GM23248 (cell line): ENCODE measurements at regions not wholly inside any gene's neighbourhood (a gene's known extent, or its start where the extent isn't known, plus 50 kb on each side); places are given as distances from the start of the nearest gene placed in this dataset.

Experiments used
- DNase-seq: peaks from one replicate; pipeline ENCODE4 v3.0.0-alpha.2; 2015
- H2AFZ ChIP-seq: fragments of 200-600 bp; sonication (generic); 2 replicates; pipeline ENCODE4 v1.6.1; 2016; ENCODE audit warnings: antibody characterized with exemption
- H3F3A ChIP-seq: fragments of 200-600 bp; sonication (generic); 2 replicates; pipeline ENCODE4 v1.6.1; 2016; ENCODE audit warnings: mild to moderate bottlenecking, antibody characterized with exemption, mixed run types; ENCODE audit not compliant: insufficient read depth
- H3K27ac ChIP-seq: fragments of 200-600 bp; sonication (generic); 2 replicates; pipeline ENCODE4 v1.5.1; 2016; ENCODE audit warnings: mild to moderate bottlenecking
- H3K27me3 ChIP-seq: fragments of 200-600 bp; sonication (generic); replicated peaks from 2 replicates; pipeline ENCODE4 v1.6.1; 2016; ENCODE audit warnings: mild to moderate bottlenecking; ENCODE audit not compliant: insufficient read depth
- H3K36me3 ChIP-seq: fragments of 200-600 bp; sonication (generic); 2 replicates; pipeline ENCODE4 v1.6.1; 2016; ENCODE audit warnings: low read depth, mild to moderate bottlenecking
- H3K4me1 ChIP-seq: fragments of 200-600 bp; sonication (generic); 2 replicates; pipeline ENCODE4 v1.6.1; 2016; ENCODE audit warnings: mild to moderate bottlenecking; ENCODE audit not compliant: insufficient read depth
- H3K4me2 ChIP-seq: fragments of 200-600 bp; sonication (generic); one replicate; pipeline ENCODE4 v1.6.1; 2016; ENCODE audit warnings: mild to moderate bottlenecking; ENCODE audit not compliant: unreplicated experiment
- H3K4me3 ChIP-seq: fragments of 200-600 bp; sonication (generic); 2 replicates; pipeline ENCODE4 v1.5.1; 2016; ENCODE audit warnings: mild to moderate bottlenecking
- H3K79me2 ChIP-seq: fragments of 200-600 bp; sonication (generic); 2 replicates; pipeline ENCODE4 v1.6.1; 2016; ENCODE audit warnings: mild to moderate bottlenecking; ENCODE audit not compliant: insufficient read depth
- H3K9ac ChIP-seq: fragments of 200-600 bp; sonication (generic); 2 replicates; pipeline ENCODE4 v1.6.1; 2016; ENCODE audit warnings: mild to moderate bottlenecking
- H3K9me2 ChIP-seq: fragments of 200-600 bp; sonication (generic); 2 replicates; pipeline ENCODE4 v1.6.1; 2016; ENCODE audit warnings: mixed run types, mild to moderate bottlenecking, moderate library complexity; ENCODE audit not compliant: insufficient read depth
- H3K9me3 ChIP-seq: fragments of 200-600 bp; sonication (generic); one replicate; pipeline ENCODE4 v1.6.1; 2017; ENCODE audit warnings: low read depth
- H4K20me1 ChIP-seq: fragments of 200-600 bp; sonication (generic); 2 replicates; pipeline ENCODE4 v1.6.0; 2016; ENCODE audit not compliant: insufficient read depth
- EZH2 ChIP-seq: fragments of 200-600 bp; sonication (generic); IDR thresholded peaks from 2 replicates; pipeline ENCODE4 v1.6.1; 2018; ENCODE audit warnings: antibody characterized with exemption, mild to moderate bottlenecking; ENCODE audit not compliant: insufficient read depth, poor library complexity, severe bottlenecking
- EZH2phosphoT487 ChIP-seq: fragments of 200-600 bp; sonication (generic); IDR thresholded peaks from 2 replicates; pipeline ENCODE4 v1.6.1; 2018; ENCODE audit warnings: antibody characterized with exemption, moderate library complexity, mild to moderate bottlenecking, low read depth; ENCODE audit not compliant: insufficient read depth
- WGBS, 2 experiments: methylation state at CpG; one replicate each; pipeline ENCODE4 v1.1.6; 2015 to 2017; ENCODE audit warnings: low lambda C conversion rate in 2 of 2, low coverage in 1 of 2; ENCODE audit errors: missing lambda C conversion rate in 2 of 2; 5-methylcytosine and 5-hydroxymethylcytosine counted together
- in situ Hi-C: fragments of 300-500 bp; cut with MboI; formaldehyde crosslinking; loops from 2 replicates; pipeline ENCODE4 v1.15.0; 2020

GRCh38 chr6:191487-192312 lies 100.6 kb upstream of the DUSP22 start:
- in situ Hi-C loops, result no loop called here
- H4K20me1 ChIP-seq, result no peaks in the 10 kb centered on the region
- H3F3A ChIP-seq, result no peaks in the 10 kb centered on the region
- H3K27ac ChIP-seq, result no peak overlapping the region
- no peaks in the 10 kb centered on the region for H3K79me2 ChIP-seq
- WGBS, 2 experiments, result 62 to 68% methylated on average over 11 of the region's 11 CpGs
- H3K9me2 ChIP-seq, result no peaks in the 10 kb centered on the region
- no peaks in the 10 kb centered on the region for H3K36me3 ChIP-seq
- no peak overlapping the region for H2AFZ ChIP-seq
- H3K4me2 ChIP-seq, result no peak overlapping the region
- H3K27me3 ChIP-seq, result no peaks in the 10 kb centered on the region; the same call in 1 of the 2 replicates
- DNase-seq, result no peak
- H3K4me1 ChIP-seq, result no peaks in the 10 kb centered on the region
- no peak overlapping the region for H3K4me3 ChIP-seq
- H3K9ac ChIP-seq, result no peak overlapping the region
- no peak for TF ChIP-seq EZH2phosphoT487
- no peak for TF ChIP-seq EZH2
- H3K9me3 ChIP-seq, result no peaks in the 10 kb centered on the region

GRCh38 chr6:192313-192664 lies 100.0 kb upstream of the DUSP22 start:
- TF ChIP-seq EZH2phosphoT487, result no peak
- no peak for TF ChIP-seq EZH2
- Histone ChIP-seq H3K27me3 (no peaks in the 10 kb centered on the region; the same call in 1 of the 2 replicates), H3K36me3 (no peaks in the 10 kb centered on the region), H3K9me2 (no peaks in the 10 kb centered on the region), H2AFZ (no peak overlapping the region), H4K20me1 (no peaks in the 10 kb centered on the region), H3K4me3 (no peak overlapping the region), H3K4me2 (no peak overlapping the region), H3K27ac (no peak overlapping the region), H3K79me2 (no peaks in the 10 kb centered on the region), H3K4me1 (no peaks in the 10 kb centered on the region), H3K9ac (no peak overlapping the region), H3K9me3 (no peaks in the 10 kb centered on the region), H3F3A (no peaks in the 10 kb centered on the region)
- no peak for DNase-seq
- 62 to 72% methylated on average over 9 of the region's 9 CpGs for WGBS, 2 experiments
- in situ Hi-C loops, result no loop called here

- H3K9me3 ChIP-seq, result no peaks in the 10 kb centered on the region
- H4K20me1 ChIP-seq, result no peaks in the 10 kb centered on the region
- no peaks in the 10 kb centered on the region for H3K36me3 ChIP-seq
- DNase-seq, result no peak
- no peaks in the 10 kb centered on the region; the same call in 1 of the 2 replicates for H3K27me3 ChIP-seq
- H3K9me2 ChIP-seq, result no peaks in the 10 kb centered on the region
- H3K4me2 ChIP-seq, result no peak overlapping the region
- no peak overlapping the region for H3K27ac ChIP-seq
- in situ Hi-C loops, result no loop called here
- no peaks in the 10 kb centered on the region for H3F3A ChIP-seq
- no peak overlapping the region for H3K4me3 ChIP-seq
- 58 to 67% methylated on average over 7 of the region's 7 CpGs for WGBS, 2 experiments
- H2AFZ ChIP-seq, result no peak overlapping the region
- H3K4me1 ChIP-seq, result no peaks in the 10 kb centered on the region
- TF ChIP-seq EZH2, result no peak
- TF ChIP-seq EZH2phosphoT487, result no peak
- H3K79me2 ChIP-seq, result no peaks in the 10 kb centered on the region
- no peak overlapping the region for H3K9ac ChIP-seq
Observed at GRCh38 chr6:193180-193579, 99.1 kb upstream of the DUSP22 start.

GRCh38 chr6:193773-194310 lies 98.4 kb upstream of the DUSP22 start:
- Histone ChIP-seq H3F3A (no peaks in the 10 kb centered on the region), H3K9me3 (no peaks in the 10 kb centered on the region), H3K4me3 (no peak overlapping the region), H4K20me1 (no peaks in the 10 kb centered on the region), H2AFZ (no peak overlapping the region), H3K36me3 (no peaks in the 10 kb centered on the region), H3K9ac (no peak overlapping the region), H3K9me2 (no peaks in the 10 kb centered on the region), H3K4me2 (no peak overlapping the region), H3K27ac (no peak overlapping the region), H3K27me3 (no peaks in the 10 kb centered on the region; the same call in 1 of the 2 replicates), H3K79me2 (no peaks in the 10 kb centered on the region), H3K4me1 (no peaks in the 10 kb centered on the region)
- in situ Hi-C loops, result no loop called here
- no peak for DNase-seq
- no peak for TF ChIP-seq EZH2
- TF ChIP-seq EZH2phosphoT487, result no peak
- WGBS, 2 experiments, result 59 to 60% methylated on average over 7 of the region's 7 CpGs
